ENCODE measurements at regions not wholly inside any gene's neighbourhood (a gene's known extent, or its start where the extent isn't known, plus 50 kb on each side); places are given as distances from the start of the nearest gene placed in this dataset.

GRCh38 chr1:240672132-240672811 is 60.3 kb upstream of the GREM2 start:
- no peak overlapping the region for H3K4me3 ChIP-seq (ENCODE audit: low read length)
- DNase-seq (ENCODE audit: low read depth): no peak
- no peak for TF ChIP-seq CTCF (IDR thresholded peaks at IDR 0.05; ENCODE audit: insufficient read depth, low read depth, low read length, missing control alignments)

- H3K4me3 ChIP-seq (ENCODE audit: low read length): no peak overlapping the region
- TF ChIP-seq CTCF (IDR thresholded peaks at IDR 0.05; ENCODE audit: insufficient read depth, low read depth, low read length, missing control alignments): no peak
- no peak for DNase-seq (ENCODE audit: low read depth)
Measured at GRCh38 chr1:240667351-240667750, 55.4 kb upstream of the GREM2 start.

GRCh38 chr1:240666568-240667198 is 54.7 kb upstream of the GREM2 start:
- TF ChIP-seq CTCF (IDR thresholded peaks at IDR 0.05; ENCODE audit: insufficient read depth, low read depth, low read length, missing control alignments): no peak
- no peak overlapping the region for H3K4me3 ChIP-seq (ENCODE audit: low read length)
- DNase-seq (ENCODE audit: low read depth): no peak

GRCh38 chr1:240663169-240663879 is 51.4 kb upstream of the GREM2 start:
- no peak for TF ChIP-seq CTCF (IDR thresholded peaks at IDR 0.05; ENCODE audit: insufficient read depth, low read depth, low read length, missing control alignments)
- DNase-seq (ENCODE audit: low read depth): no peak
- no peak overlapping the region for H3K4me3 ChIP-seq (ENCODE audit: low read length)
